GM10266 (cell line): ENCODE measurements at regions not wholly inside any gene's neighbourhood (a gene's known extent, or its start where the extent isn't known, plus 50 kb on each side); places are given as distances from the start of the nearest gene placed in this dataset.

ENCODE experiments used
- DNase-seq: peaks from one replicate; pipeline ENCODE4 v3.0.0; 2012; ENCODE audit errors: extremely low spot score
- CTCF ChIP-seq: IDR thresholded peaks from 2 replicates; pipeline ENCODE4 v1.5.1; 2012; ENCODE audit warnings: mild to moderate bottlenecking, low read depth; ENCODE audit not compliant: control insufficient read depth, insufficient read depth; ENCODE audit errors: missing control alignments

GRCh38 chr10:94260455-94260854 lies 102.3 kb downstream of the NOC3L start:
- no peak for DNase-seq
- TF ChIP-seq CTCF: no peak

- TF ChIP-seq CTCF: no peak
Observed at GRCh38 chr10:94264085-94264484, 98.7 kb downstream of the NOC3L start.

GRCh38 chr10:94266091-94266490 lies 96.6 kb downstream of the NOC3L start:
- no peak for TF ChIP-seq CTCF
- no peak for DNase-seq

More at GRCh38 chr10:94264085-94264484, 98.7 kb downstream of the NOC3L start:
- DNase-seq: no peak

GRCh38 chr10:94268652-94269051 lies 94.1 kb downstream of the NOC3L start:
- TF ChIP-seq CTCF: no peak
- no peak for DNase-seq

- no peak for DNase-seq
- TF ChIP-seq CTCF: no peak
Observed at GRCh38 chr10:94274142-94274787, 88.5 kb downstream of the NOC3L start.

GRCh38 chr10:94276140-94276539 lies 86.6 kb downstream of the NOC3L start:
- DNase-seq: no peak
- TF ChIP-seq CTCF: no peak

- no peak for DNase-seq
- TF ChIP-seq CTCF: no peak
Observed at GRCh38 chr10:94277450-94277849, 85.3 kb downstream of the NOC3L start.
